ENCODE measurements at regions not wholly inside any gene's neighbourhood (a gene's known extent, or its start where the extent isn't known, plus 50 kb on each side); places are given as distances from the start of the nearest gene placed in this dataset.

GRCh38 chr13:80560609-80561008 is 219.7 kb upstream of the SPRY2 start:
- H3K27ac ChIP-seq: no peak overlapping the region
- TF ChIP-seq ZFX (IDR thresholded peaks at IDR 0.05): no peak
- TF ChIP-seq, protein P1, sequence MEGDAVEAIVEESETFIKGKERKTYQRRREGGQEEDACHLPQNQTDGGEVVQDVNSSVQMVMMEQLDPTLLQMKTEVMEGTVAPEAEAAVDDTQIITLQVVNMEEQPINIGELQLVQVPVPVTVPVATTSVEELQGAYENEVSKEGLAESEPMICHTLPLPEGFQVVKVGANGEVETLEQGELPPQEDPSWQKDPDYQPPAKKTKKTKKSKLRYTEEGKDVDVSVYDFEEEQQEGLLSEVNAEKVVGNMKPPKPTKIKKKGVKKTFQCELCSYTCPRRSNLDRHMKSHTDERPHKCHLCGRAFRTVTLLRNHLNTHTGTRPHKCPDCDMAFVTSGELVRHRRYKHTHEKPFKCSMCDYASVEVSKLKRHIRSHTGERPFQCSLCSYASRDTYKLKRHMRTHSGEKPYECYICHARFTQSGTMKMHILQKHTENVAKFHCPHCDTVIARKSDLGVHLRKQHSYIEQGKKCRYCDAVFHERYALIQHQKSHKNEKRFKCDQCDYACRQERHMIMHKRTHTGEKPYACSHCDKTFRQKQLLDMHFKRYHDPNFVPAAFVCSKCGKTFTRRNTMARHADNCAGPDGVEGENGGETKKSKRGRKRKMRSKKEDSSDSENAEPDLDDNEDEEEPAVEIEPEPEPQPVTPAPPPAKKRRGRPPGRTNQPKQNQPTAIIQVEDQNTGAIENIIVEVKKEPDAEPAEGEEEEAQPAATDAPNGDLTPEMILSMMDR (conservative IDR thresholded peaks at IDR 0.05): no peak

GRCh38 chr13:80559944-80560343 is 219.0 kb upstream of the SPRY2 start:
- no peak for TF ChIP-seq ZFX (IDR thresholded peaks at IDR 0.05)
- TF ChIP-seq, protein P1 (conservative IDR thresholded peaks at IDR 0.05): no peak
- no peak overlapping the region for H3K27ac ChIP-seq

GRCh38 chr13:80558074-80558473 is 217.1 kb upstream of the SPRY2 start:
- no peak overlapping the region for H3K27ac ChIP-seq
- TF ChIP-seq ZFX (IDR thresholded peaks at IDR 0.05): no peak
- TF ChIP-seq, protein P1 (conservative IDR thresholded peaks at IDR 0.05): no peak

- H3K27ac ChIP-seq: no peak overlapping the region
- TF ChIP-seq, protein P1 (conservative IDR thresholded peaks at IDR 0.05): no peak
- no peak for TF ChIP-seq ZFX (IDR thresholded peaks at IDR 0.05)
Observed at GRCh38 chr13:80555796-80556678, 215.1 kb upstream of the SPRY2 start.

DNA sequence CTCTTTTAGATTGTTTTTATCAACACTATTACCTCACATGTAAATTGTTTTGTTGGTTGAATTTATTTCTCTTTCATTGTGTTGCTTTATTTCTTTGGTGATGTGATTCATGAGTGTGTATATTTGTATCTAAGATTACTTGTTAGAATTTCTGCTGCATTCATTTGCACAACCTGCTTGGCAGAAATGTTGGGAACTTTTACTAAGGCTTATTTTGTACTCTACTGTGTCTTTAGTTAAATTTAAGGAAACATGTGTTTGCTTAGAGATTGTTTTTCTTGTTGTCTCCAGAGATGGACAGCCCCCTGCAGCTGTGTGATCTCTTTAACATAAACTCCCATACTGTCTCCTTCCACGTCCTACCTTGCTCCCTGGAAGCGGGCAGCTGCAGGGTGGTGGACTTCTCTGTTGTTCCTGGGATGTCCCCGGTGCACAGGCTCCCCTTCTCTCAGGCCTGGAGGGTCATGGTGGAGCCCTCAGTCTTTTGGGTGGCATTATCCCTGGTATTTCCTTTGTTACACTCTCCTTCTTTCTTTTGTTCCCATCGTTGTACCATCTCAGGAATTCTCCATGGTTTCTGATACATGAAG is 212.0 kb upstream of the SPRY2 start:
- H3K27ac ChIP-seq: no peak overlapping the region
- TF ChIP-seq ZFX (IDR thresholded peaks at IDR 0.05): no peak

- H3K27ac ChIP-seq: no peak overlapping the region
- TF ChIP-seq ZFX (IDR thresholded peaks at IDR 0.05): no peak
- TF ChIP-seq, protein P1 (conservative IDR thresholded peaks at IDR 0.05): no peak
Observed at GRCh38 chr13:80551650-80552497, 210.9 kb upstream of the SPRY2 start.

GRCh38 chr13:80550971-80551441 is 210.1 kb upstream of the SPRY2 start:
- H3K27ac ChIP-seq: no peak overlapping the region
- TF ChIP-seq ZFX (IDR thresholded peaks at IDR 0.05): no peak
- TF ChIP-seq, protein P1 (conservative IDR thresholded peaks at IDR 0.05): no peak
